ENCODE measurements at regions not wholly inside any gene's neighbourhood (a gene's known extent, or its start where the extent isn't known, plus 50 kb on each side); places are given as distances from the start of the nearest gene placed in this dataset.

DNA sequence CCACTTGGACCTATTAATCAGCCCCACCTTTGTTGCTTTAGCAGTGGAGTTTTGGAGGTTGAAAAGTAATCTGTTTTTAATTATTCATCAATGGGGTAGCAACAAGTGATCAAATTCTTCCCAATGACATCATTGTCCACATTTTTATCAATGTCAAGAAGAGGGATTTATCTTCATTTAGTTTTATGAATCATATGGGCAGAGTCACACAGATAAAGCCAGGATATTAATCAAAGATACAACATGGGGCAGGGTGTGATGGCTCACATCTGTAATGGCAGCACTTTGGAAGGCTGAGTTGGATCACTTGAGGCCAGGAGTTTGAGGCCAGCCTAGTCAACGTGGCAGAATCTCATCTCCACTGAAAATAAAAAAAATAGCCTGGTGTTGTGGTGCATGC lies 388.4 kb upstream of the POM121L12 start:
- ATAC-seq (no peak), DNase-seq (no peak)
- ChIA-PET POLR2A (no interaction called here), CTCF (no interaction called here)
- Mint-ChIP-seq H3K4me1 (no peaks in the 10 kb centered on the region), H3K27ac (no peak overlapping the region), H3K27me3 (no peaks in the 10 kb centered on the region), H3K9me3 (peaks cover 5 to 24% (median 10%) of the 10 kb centered on the region in 11 donors), H3K4me3 (no peak overlapping the region), H3K36me3 (no peaks in the 10 kb centered on the region)
- no peaks in the 10 kb centered on the region for H3K9me3 ChIP-seq (ENCODE audit: control insufficient read depth in 2 of 3, low read length in 3 of 3)
- H3K27me3 ChIP-seq (ENCODE audit: control insufficient read depth in 2 of 2, insufficient read depth in 2 of 2, low read length in 2 of 2) = no peaks in the 10 kb centered on the region
- no peak overlapping the region for H3K27ac ChIP-seq (ENCODE audit: low read depth, low read length)
- H3K36me3 ChIP-seq (ENCODE audit: control insufficient read depth in 2 of 3, insufficient read depth in 3 of 3, low read length in 3 of 3) = no peaks in the 10 kb centered on the region
- intact Hi-C loops (cut with micrococcal nuclease) = no loop called here
- H3K4me3 ChIP-seq (ENCODE audit: low read length) = no peak overlapping the region
- H3K4me1 ChIP-seq (ENCODE audit: control insufficient read depth in 2 of 2, insufficient read depth in 2 of 2, low read length in 2 of 2) = no peaks in the 10 kb centered on the region

DNA sequence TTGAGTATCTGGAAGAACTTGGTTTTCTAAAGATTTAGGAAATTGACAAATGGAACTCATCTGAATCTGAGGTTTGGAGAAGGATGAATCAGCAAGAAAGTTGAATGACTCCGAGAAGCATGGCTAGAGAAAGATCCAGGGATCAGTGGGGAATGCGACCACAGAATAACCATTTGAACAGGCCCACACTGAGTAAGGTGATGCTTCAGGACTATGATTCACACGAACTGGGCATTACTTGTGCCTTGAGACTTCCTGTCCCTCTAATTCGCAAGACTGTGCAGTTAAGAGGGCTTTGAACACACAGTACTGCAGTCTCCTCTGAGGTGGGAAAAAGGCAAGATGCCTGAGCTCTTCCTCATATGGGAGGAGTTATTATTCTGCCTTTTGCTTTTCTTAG lies 395.5 kb upstream of the POM121L12 start:
- Histone ChIP-seq H3K36me3 (ENCODE audit: control insufficient read depth in 2 of 3, insufficient read depth in 3 of 3, low read length in 3 of 3) (no peaks in the 10 kb centered on the region), H3K27ac (ENCODE audit: low read depth, low read length) (no peak overlapping the region), H3K9me3 (ENCODE audit: control insufficient read depth in 2 of 3, low read length in 3 of 3) (no peaks in the 10 kb centered on the region), H3K27me3 (ENCODE audit: control insufficient read depth in 2 of 2, insufficient read depth in 2 of 2, low read length in 2 of 2) (no peaks in the 10 kb centered on the region), H3K4me3 (ENCODE audit: low read length) (no peak overlapping the region), H3K4me1 (ENCODE audit: control insufficient read depth in 2 of 2, insufficient read depth in 2 of 2, low read length in 2 of 2) (no peaks in the 10 kb centered on the region)
- Mint-ChIP-seq H3K36me3 (no peaks in the 10 kb centered on the region), H3K27ac (no peak overlapping the region), H3K4me1 (no peaks in the 10 kb centered on the region), H3K27me3 (no peaks in the 10 kb centered on the region), H3K9me3 (peaks cover 0 to 17% (median 7%) of the 10 kb centered on the region in 11 donors), H3K4me3 (no peak overlapping the region)
- DNase-seq (no peak), ATAC-seq (no peak)
- ChIA-PET POLR2A (no interaction called here), CTCF (no interaction called here)
- intact Hi-C loops (cut with micrococcal nuclease) = loop anchor here in 1 of 2 donors (5.0 kb wide), 1 partner anchor 53 kb away; no protein-coding TSS in a partner anchor

DNA sequence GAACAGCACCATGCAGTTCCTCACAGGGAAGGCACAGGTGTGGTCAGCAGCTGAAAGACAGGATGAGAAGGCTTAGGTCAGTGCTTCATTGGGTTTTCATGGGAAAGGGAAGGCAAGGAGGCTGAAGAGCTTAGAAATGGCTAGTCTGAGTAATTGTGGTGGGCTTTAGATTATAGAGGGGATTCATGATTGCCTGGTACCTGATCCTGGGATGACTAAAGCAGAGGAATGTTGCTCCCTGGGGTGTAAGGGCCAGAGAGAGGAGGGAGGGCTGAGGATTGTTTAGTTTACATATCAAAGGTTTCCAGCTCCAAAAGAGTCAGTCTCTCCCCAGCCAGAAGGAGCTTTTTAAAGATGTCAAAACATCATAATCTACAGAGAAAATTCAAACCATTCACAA lies 396.3 kb upstream of the POM121L12 start:
- Mint-ChIP-seq H3K36me3 (no peaks in the 10 kb centered on the region), H3K9me3 (peaks cover 0 to 17% (median 9%) of the 10 kb centered on the region in 11 donors), H3K4me3 (no peak overlapping the region), H3K4me1 (no peaks in the 10 kb centered on the region), H3K27me3 (no peaks in the 10 kb centered on the region), H3K27ac (no peak overlapping the region)
- ChIA-PET POLR2A (no interaction called here), CTCF (no interaction called here)
- intact Hi-C loops (cut with micrococcal nuclease) = loop anchor here in 1 of 2 donors (5.0 kb wide), 1 partner anchor 52 kb away; no protein-coding TSS in a partner anchor
- Histone ChIP-seq H3K27me3 (ENCODE audit: control insufficient read depth in 2 of 2, insufficient read depth in 2 of 2, low read length in 2 of 2) (no peaks in the 10 kb centered on the region), H3K27ac (ENCODE audit: low read depth, low read length) (no peak overlapping the region), H3K36me3 (ENCODE audit: control insufficient read depth in 2 of 3, insufficient read depth in 3 of 3, low read length in 3 of 3) (no peaks in the 10 kb centered on the region), H3K4me1 (ENCODE audit: control insufficient read depth in 2 of 2, insufficient read depth in 2 of 2, low read length in 2 of 2) (no peaks in the 10 kb centered on the region), H3K4me3 (ENCODE audit: low read length) (no peak overlapping the region), H3K9me3 (ENCODE audit: control insufficient read depth in 2 of 3, low read length in 3 of 3) (no peaks in the 10 kb centered on the region)
- ATAC-seq (no peak), DNase-seq (no peak)

GRCh38 chr7:52635021-52635420 lies 400.4 kb upstream of the POM121L12 start:
- POLR2A ChIA-PET = no interaction called here
- H3K27me3 ChIP-seq (ENCODE audit: control insufficient read depth in 2 of 2, insufficient read depth in 2 of 2, low read length in 2 of 2) = no peaks in the 10 kb centered on the region
- H3K4me3 ChIP-seq (ENCODE audit: low read length) = no peak overlapping the region
- Mint-ChIP-seq H3K4me1 (no peaks in the 10 kb centered on the region), H3K9me3 (peaks cover 0 to 29% (median 11%) of the 10 kb centered on the region in 11 donors), H3K27ac (no peak overlapping the region), H3K4me3 (no peak overlapping the region), H3K27me3 (no peaks in the 10 kb centered on the region), H3K36me3 (no peaks in the 10 kb centered on the region)
- CTCF ChIA-PET = no interaction called here
- no peaks in the 10 kb centered on the region for H3K36me3 ChIP-seq (ENCODE audit: control insufficient read depth in 2 of 3, insufficient read depth in 3 of 3, low read length in 3 of 3)
- H3K27ac ChIP-seq (ENCODE audit: low read depth, low read length) = no peak overlapping the region
- no peak for ATAC-seq
- intact Hi-C loops (cut with micrococcal nuclease) = loop anchor here in 1 of 2 donors (5.0 kb wide), 1 partner anchor 48 kb away; no protein-coding TSS in a partner anchor
- H3K9me3 ChIP-seq (ENCODE audit: control insufficient read depth in 2 of 3, low read length in 3 of 3) = no peaks in the 10 kb centered on the region
- H3K4me1 ChIP-seq (ENCODE audit: control insufficient read depth in 2 of 2, insufficient read depth in 2 of 2, low read length in 2 of 2) = no peaks in the 10 kb centered on the region
- DNase-seq = no peak

- H3K27me3 Mint-ChIP-seq = no peaks in the 10 kb centered on the region
- Histone ChIP-seq H3K9me3 (ENCODE audit: control insufficient read depth in 2 of 3, low read length in 3 of 3) (peaks cover 0 to 4% (median 0%) of the 10 kb centered on the region in 3 experiments), H3K36me3 (ENCODE audit: control insufficient read depth in 2 of 3, insufficient read depth in 3 of 3, low read length in 3 of 3) (no peaks in the 10 kb centered on the region), H3K4me1 (ENCODE audit: control insufficient read depth in 2 of 2, insufficient read depth in 2 of 2, low read length in 2 of 2) (no peaks in the 10 kb centered on the region), H3K27ac (ENCODE audit: low read depth, low read length) (no peak overlapping the region), H3K27me3 (ENCODE audit: control insufficient read depth in 2 of 2, insufficient read depth in 2 of 2, low read length in 2 of 2) (no peaks in the 10 kb centered on the region), H3K4me3 (ENCODE audit: low read length) (no peak overlapping the region)
- ChIA-PET POLR2A (no interaction called here), CTCF (no interaction called here)
- no peak overlapping the region for H3K27ac Mint-ChIP-seq
- DNase-seq (no peak), ATAC-seq (no peak)
- no peaks in the 10 kb centered on the region for H3K36me3 Mint-ChIP-seq
- no peak overlapping the region for H3K4me3 Mint-ChIP-seq
- intact Hi-C loops (cut with micrococcal nuclease) = no loop called here
- no peaks in the 10 kb centered on the region for H3K4me1 Mint-ChIP-seq
- peaks cover 0 to 18% (median 3%) of the 10 kb centered on the region in 11 donors for H3K9me3 Mint-ChIP-seq
Measured at GRCh38 chr7:52620849-52621248, 414.6 kb upstream of the POM121L12 start.

DNA sequence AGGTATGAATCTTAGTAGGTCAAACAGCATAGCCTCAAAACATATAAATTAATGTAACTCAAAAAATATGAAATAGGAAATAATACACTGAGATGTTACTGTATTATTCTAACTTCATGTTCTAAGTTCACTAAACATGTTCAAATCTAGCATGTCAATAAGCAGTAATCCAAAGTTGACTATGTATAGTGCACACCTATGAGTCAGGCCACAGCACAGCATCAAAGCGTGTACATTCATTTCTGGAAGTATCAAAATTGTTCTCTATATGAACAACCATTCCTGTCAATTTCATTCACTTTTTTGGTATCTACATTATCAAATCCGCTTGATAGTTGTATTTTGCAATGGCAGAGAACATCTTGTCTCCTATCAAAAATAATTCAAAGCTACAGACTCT lies 418.9 kb upstream of the POM121L12 start:
- H3K27me3 Mint-ChIP-seq = no peaks in the 10 kb centered on the region
- H3K9me3 Mint-ChIP-seq = peaks cover 0 to 23% (median 2%) of the 10 kb centered on the region in 11 donors
- no peak overlapping the region for H3K4me3 Mint-ChIP-seq
- Histone ChIP-seq H3K27me3 (ENCODE audit: control insufficient read depth in 2 of 2, insufficient read depth in 2 of 2, low read length in 2 of 2) (no peaks in the 10 kb centered on the region), H3K4me1 (ENCODE audit: control insufficient read depth in 2 of 2, insufficient read depth in 2 of 2, low read length in 2 of 2) (no peaks in the 10 kb centered on the region), H3K27ac (ENCODE audit: low read depth, low read length) (no peak overlapping the region), H3K9me3 (ENCODE audit: control insufficient read depth in 2 of 3, low read length in 3 of 3) (no peaks in the 10 kb centered on the region), H3K4me3 (ENCODE audit: low read length) (no peak overlapping the region), H3K36me3 (ENCODE audit: control insufficient read depth in 2 of 3, insufficient read depth in 3 of 3, low read length in 3 of 3) (no peaks in the 10 kb centered on the region)
- no peak for ATAC-seq
- H3K27ac Mint-ChIP-seq = no peak overlapping the region
- no peak for DNase-seq
- intact Hi-C loops (cut with micrococcal nuclease) = no loop called here
- H3K4me1 Mint-ChIP-seq = no peaks in the 10 kb centered on the region
- H3K36me3 Mint-ChIP-seq = no peaks in the 10 kb centered on the region
- POLR2A ChIA-PET = no interaction called here
- CTCF ChIA-PET = no interaction called here

DNA sequence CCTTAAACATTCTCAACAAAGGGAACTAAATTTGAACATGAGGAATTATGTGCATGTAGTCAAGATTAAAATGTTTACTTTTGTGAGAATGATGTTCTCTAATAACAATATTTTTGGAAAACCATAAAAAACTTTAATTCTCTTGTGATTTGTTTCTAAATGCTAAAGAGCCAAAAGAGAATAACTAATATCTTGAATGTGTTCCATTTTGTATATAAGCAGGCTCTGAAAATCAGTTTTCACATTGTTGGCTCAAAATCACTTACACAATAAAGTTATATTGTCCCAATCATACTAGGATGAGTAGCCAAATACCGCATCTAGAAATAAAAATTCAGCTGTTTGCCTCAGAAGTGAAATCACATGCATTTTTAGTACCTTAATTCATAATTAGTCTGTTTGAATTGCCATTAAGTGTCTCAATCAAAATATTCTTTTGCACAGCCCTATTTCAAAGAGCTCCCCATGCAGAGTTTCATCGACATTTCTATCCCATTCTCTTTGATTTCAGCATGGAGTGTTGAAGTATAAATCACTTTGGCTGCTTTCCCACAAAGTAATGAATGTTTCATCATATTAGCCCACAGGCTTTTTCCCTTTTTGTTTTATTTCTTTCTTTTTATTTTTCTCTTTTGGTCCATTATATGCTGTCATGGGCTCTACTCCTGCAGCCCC lies 420.3 kb upstream of the POM121L12 start:
- DNase-seq = no peak
- intact Hi-C loops (cut with micrococcal nuclease) = no loop called here
- H3K4me1 ChIP-seq (ENCODE audit: control insufficient read depth in 2 of 2, insufficient read depth in 2 of 2, low read length in 2 of 2) = no peaks in the 10 kb centered on the region
- H3K4me3 Mint-ChIP-seq = no peak overlapping the region
- ChIA-PET POLR2A (no interaction called here), CTCF (no interaction called here)
- no peak for ATAC-seq
- H3K9me3 Mint-ChIP-seq = peaks cover 0 to 26% (median 5%) of the 10 kb centered on the region in 11 donors
- no peaks in the 10 kb centered on the region for H3K9me3 ChIP-seq (ENCODE audit: control insufficient read depth in 2 of 3, low read length in 3 of 3)
- no peaks in the 10 kb centered on the region for H3K36me3 ChIP-seq (ENCODE audit: control insufficient read depth in 2 of 3, insufficient read depth in 3 of 3, low read length in 3 of 3)
- no peaks in the 10 kb centered on the region for H3K27me3 Mint-ChIP-seq
- no peak overlapping the region for H3K4me3 ChIP-seq (ENCODE audit: low read length)
- no peak overlapping the region for H3K27ac Mint-ChIP-seq
- no peaks in the 10 kb centered on the region for H3K4me1 Mint-ChIP-seq
- H3K27ac ChIP-seq (ENCODE audit: low read depth, low read length) = no peak overlapping the region
- no peaks in the 10 kb centered on the region for H3K36me3 Mint-ChIP-seq
- no peaks in the 10 kb centered on the region for H3K27me3 ChIP-seq (ENCODE audit: control insufficient read depth in 2 of 2, insufficient read depth in 2 of 2, low read length in 2 of 2)
